Activated naive CD4-positive, alpha-beta T cell treated with anti-CD3 and anti-CD28 coated beads, Interleukin-2, amount 50 U/mL, for 72 hours (primary cell): ENCODE measurements at regions not wholly inside any gene's neighbourhood (a gene's known extent, or its start where the extent isn't known, plus 50 kb on each side); places are given as distances from the start of the nearest gene placed in this dataset.

Source experiments
- ATAC-seq, 2 donors: fragments of 150-1000 bp; cut with Tn5 transposase; 2 replicates each; pipeline ENCODE4 v1.10.0; 2021; ENCODE audit warnings: mild to moderate bottlenecking in 2 of 2, moderate library complexity in 2 of 2
- DNase-seq, 2 donors: peaks; one replicate each; pipeline ENCODE4 v3.0.0; 2021 to 2022; ENCODE audit warnings: low spot score in 2 of 2
- H3K27ac Mint-ChIP-seq, 2 donors: one replicate each; pipeline ENCODE4 v1.8.0; 2022; ENCODE audit warnings: mild to moderate bottlenecking in 2 of 2, mixed read lengths in 2 of 2
- H3K36me3 Mint-ChIP-seq, 2 donors: one replicate each; pipeline ENCODE4 v1.8.0; 2022; ENCODE audit warnings: mixed read lengths in 2 of 2
- H3K9me3 Mint-ChIP-seq, 2 donors: one replicate each; pipeline ENCODE4 v1.8.0; 2022; ENCODE audit warnings: mixed read lengths in 2 of 2

DNA sequence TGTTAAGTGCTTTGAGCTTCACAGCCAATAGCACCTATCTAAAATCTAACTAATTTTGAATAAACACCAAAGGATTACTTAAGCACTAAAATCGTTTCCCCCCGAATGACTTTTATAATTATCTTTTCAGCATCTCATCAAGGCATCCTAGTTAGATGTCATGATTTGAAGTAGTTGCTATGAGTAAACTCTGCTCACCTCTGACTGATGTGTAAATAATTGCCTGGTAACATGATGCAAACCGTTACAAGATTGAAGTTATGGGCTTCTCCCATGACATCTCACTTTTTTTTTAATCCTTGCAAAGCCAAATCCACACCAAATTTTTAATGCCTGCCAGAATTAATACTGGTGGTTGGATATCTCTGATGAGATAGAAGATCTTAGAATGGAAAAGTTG lies 377.1 kb downstream of the PRDM5 start:
- H3K9me3 Mint-ChIP-seq: no peaks in the 10 kb centered on the region
- no peak for DNase-seq
- H3K36me3 Mint-ChIP-seq: no peaks in the 10 kb centered on the region
- no peak overlapping the region for H3K27ac Mint-ChIP-seq
- ATAC-seq: no peak

DNA sequence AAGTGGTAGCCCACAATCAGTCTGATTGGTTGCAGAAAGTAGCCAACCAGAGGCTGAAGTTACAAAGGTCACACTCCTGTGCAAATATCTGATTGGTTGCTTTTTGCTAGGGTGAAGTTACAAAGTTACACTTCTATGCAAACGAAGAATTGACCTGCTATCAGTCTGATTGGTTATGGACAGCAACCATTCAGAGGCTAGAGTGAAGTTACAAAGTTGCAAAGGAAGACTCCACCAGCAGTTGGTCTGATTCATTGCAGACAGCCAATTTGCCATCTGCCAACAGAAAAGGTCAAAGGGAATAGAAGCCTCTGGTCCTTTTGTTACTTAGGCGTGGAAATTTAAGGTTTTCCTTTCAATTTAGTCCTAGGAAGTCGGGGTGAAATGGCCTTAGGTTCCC lies 377.7 kb downstream of the PRDM5 start:
- Mint-ChIP-seq H3K9me3 (no peaks in the 10 kb centered on the region), H3K36me3 (no peaks in the 10 kb centered on the region), H3K27ac (no peak overlapping the region)
- ATAC-seq (no peak), DNase-seq (no peak)

DNA sequence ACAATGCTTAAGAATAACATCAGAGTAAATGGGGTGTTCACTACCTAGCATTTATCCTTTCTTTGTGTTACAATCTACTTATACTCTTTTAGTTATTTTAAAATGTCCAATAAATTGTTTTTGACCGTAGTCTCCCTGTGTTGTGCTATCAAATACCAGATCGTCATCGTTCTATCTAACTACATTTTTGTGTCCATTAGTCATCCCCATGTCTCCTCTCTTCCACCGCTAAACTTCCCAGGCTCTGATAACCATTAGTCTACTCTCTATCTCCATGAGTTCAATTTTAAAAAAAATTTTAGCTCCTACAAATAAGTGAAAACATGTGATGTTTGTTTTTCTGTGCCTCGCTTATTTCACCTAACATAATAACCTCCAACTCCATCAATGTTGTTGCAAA lies 381.9 kb downstream of the PRDM5 start:
- DNase-seq (no peak), ATAC-seq (no peak)
- Mint-ChIP-seq H3K27ac (no peak overlapping the region), H3K9me3 (no peaks in the 10 kb centered on the region), H3K36me3 (no peaks in the 10 kb centered on the region)

DNA sequence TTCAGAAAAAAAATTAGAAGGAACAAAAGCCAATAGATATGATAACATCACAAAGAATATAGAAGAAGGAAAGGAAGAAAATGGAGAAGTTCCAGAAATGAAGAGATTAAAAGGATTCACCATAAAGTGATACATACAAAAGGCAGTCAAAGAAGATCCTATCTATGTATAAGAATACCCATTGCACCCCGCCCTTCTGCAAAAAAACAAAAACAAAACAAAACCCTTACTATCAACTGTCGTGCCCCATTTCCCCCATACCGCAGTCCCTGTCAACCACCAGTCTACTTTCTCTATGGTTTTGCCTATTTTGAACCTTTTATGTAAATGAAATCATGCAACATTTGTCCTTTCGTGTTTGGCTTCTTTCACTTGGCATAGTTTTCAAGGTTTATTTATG lies 385.6 kb downstream of the PRDM5 start:
- Mint-ChIP-seq H3K27ac (no peak overlapping the region), H3K9me3 (peaks cover 0 to 3% of the 10 kb centered on the region in 2 donors), H3K36me3 (no peaks in the 10 kb centered on the region)
- ATAC-seq: no peak
- DNase-seq: no peak

DNA sequence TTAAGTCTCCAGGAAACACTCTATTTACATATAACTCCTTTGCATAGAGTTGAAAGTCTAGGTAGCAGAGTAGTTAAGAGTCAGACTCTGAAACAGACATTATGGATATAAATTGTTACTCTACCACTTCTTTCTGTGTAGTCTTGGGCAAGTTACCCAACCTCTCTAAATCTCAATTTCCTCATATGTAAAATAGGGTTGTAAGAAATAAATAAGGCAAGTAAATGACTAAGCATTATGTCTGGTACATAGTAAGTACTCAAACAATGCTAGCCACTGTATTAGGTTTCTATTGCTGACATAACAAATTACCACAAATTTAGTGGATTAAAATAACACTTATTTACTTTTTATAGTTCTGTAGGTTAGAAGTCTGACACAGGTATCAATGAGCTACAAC lies 394.1 kb downstream of the PRDM5 start:
- H3K9me3 Mint-ChIP-seq: no peaks in the 10 kb centered on the region
- H3K27ac Mint-ChIP-seq: no peak overlapping the region
- ATAC-seq: no peak
- H3K36me3 Mint-ChIP-seq: no peaks in the 10 kb centered on the region
- DNase-seq: no peak

- no peaks in the 10 kb centered on the region for H3K36me3 Mint-ChIP-seq
These were observed 396.5 kb downstream of the PRDM5 start for GRCh38 chr4:120526033-120526432.

GRCh38 chr4:120525106-120525505 lies 397.4 kb downstream of the PRDM5 start:
- Mint-ChIP-seq H3K27ac (no peak overlapping the region), H3K9me3 (no peaks in the 10 kb centered on the region), H3K36me3 (no peaks in the 10 kb centered on the region)
- DNase-seq (no peak), ATAC-seq (no peak)

More at GRCh38 chr4:120526033-120526432, 396.5 kb downstream of the PRDM5 start:
- Mint-ChIP-seq H3K27ac (no peak overlapping the region), H3K9me3 (no peaks in the 10 kb centered on the region)
- ATAC-seq (no peak), DNase-seq (no peak)

DNA sequence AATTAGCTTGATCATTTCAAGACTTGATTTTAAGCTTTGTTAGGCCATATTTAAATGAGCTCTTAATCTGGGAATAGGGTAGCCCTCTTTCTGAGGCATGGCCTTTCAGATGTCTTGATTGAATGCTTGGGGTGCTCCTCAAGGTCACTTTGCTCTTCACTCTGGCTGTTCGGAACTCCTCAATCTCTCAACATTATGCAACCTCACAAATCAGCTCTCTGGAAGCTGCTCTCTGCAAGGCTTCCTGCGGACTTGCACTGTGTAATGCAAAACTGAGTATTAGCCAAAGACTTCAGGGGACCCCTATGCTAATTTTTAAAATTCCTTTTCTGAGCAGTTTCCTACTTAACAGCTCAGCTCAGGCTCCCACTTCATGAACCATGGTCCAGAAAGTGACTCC lies 398.3 kb downstream of the PRDM5 start:
- no peak for ATAC-seq
- H3K36me3 Mint-ChIP-seq: no peaks in the 10 kb centered on the region

DNA sequence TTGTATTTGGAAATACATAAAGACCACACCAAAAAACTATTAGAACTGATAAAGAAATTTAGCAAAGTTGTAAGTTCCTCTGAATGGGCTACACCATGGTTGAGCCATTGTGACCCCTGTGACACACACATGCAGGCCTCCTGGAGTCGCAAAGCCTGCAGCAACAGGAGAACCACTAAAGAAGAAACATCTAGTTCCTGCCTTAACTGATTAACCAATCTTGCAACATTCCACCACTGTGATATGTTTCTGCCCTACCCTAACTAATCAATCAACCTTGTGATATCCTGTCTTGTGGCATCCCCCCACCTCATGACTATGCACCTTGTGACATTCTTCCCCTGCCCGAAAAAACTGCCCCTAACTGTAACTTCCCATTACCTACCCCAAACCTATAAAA lies 401.8 kb downstream of the PRDM5 start:
- ATAC-seq: no peak
- Mint-ChIP-seq H3K36me3 (no peaks in the 10 kb centered on the region), H3K9me3 (peaks cover 0 to 2% of the 10 kb centered on the region in 2 donors), H3K27ac (no peak overlapping the region)
- DNase-seq: no peak

More for the DNA sequence above, 398.3 kb downstream of the PRDM5 start:
- DNase-seq: no peak
- no peaks in the 10 kb centered on the region for H3K9me3 Mint-ChIP-seq
- H3K27ac Mint-ChIP-seq: no peak overlapping the region

- H3K36me3 Mint-ChIP-seq: no peaks in the 10 kb centered on the region
- peaks cover 0 to 5% of the 10 kb centered on the region in 2 donors for H3K9me3 Mint-ChIP-seq
- no peak for DNase-seq
- no peak for ATAC-seq
- H3K27ac Mint-ChIP-seq: no peak overlapping the region
These were observed 404.6 kb downstream of the PRDM5 start for GRCh38 chr4:120517966-120518365.

GRCh38 chr4:120509719-120510118 lies 412.8 kb downstream of the PRDM5 start:
- ATAC-seq (no peak), DNase-seq (no peak)
- Mint-ChIP-seq H3K27ac (no peak overlapping the region), H3K36me3 (peaks cover 0 to 10% of the 10 kb centered on the region in 2 donors), H3K9me3 (peaks cover 7 to 11% of the 10 kb centered on the region in 2 donors)

DNA sequence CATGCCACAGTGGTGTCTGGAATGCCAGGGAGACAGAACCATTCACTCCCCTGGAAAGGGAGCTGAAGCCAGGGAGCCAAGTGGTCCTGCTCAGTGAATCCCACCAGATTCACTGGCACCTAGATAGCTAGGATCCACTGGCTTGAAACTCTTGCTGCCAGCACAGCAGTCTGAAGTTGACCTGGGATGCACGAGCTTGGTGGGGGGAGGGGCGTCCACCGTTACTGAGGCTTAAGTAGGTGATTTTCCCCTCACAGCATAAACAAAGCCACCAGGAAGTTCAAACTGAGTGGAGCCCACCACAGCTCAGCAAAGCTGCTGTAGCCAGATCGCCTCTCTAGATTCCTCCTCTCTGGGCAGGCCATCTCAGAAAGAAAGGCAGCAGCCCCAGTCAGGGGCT lies 413.3 kb downstream of the PRDM5 start:
- H3K9me3 Mint-ChIP-seq: peaks cover 7 to 11% of the 10 kb centered on the region in 2 donors
- no peak for ATAC-seq
- no peak overlapping the region for H3K27ac Mint-ChIP-seq
- H3K36me3 Mint-ChIP-seq: peaks cover 0 to 10% of the 10 kb centered on the region in 2 donors
- no peak for DNase-seq

GRCh38 chr4:120508036-120508435 lies 414.5 kb downstream of the PRDM5 start:
- Mint-ChIP-seq H3K36me3 (peaks cover 0 to 10% of the 10 kb centered on the region in 2 donors), H3K27ac (no peak overlapping the region), H3K9me3 (peaks cover 10 to 15% of the 10 kb centered on the region in 2 donors)
- ATAC-seq (no peak), DNase-seq (no peak)

- no peak for DNase-seq
These were observed 416.0 kb downstream of the PRDM5 start for GRCh38 chr4:120506536-120506935.

GRCh38 chr4:120498678-120499077 lies 423.8 kb downstream of the PRDM5 start:
- Mint-ChIP-seq H3K27ac (no peak overlapping the region), H3K9me3 (peaks cover 4 to 9% of the 10 kb centered on the region in 2 donors), H3K36me3 (peaks cover 0 to 6% of the 10 kb centered on the region in 2 donors)
- no peak for DNase-seq
- ATAC-seq: no peak

More at GRCh38 chr4:120506536-120506935, 416.0 kb downstream of the PRDM5 start:
- H3K27ac Mint-ChIP-seq: no peak overlapping the region
- ATAC-seq: no peak
- H3K36me3 Mint-ChIP-seq: peaks cover 0 to 11% of the 10 kb centered on the region in 2 donors
- peaks cover 10 to 14% of the 10 kb centered on the region in 2 donors for H3K9me3 Mint-ChIP-seq

DNA sequence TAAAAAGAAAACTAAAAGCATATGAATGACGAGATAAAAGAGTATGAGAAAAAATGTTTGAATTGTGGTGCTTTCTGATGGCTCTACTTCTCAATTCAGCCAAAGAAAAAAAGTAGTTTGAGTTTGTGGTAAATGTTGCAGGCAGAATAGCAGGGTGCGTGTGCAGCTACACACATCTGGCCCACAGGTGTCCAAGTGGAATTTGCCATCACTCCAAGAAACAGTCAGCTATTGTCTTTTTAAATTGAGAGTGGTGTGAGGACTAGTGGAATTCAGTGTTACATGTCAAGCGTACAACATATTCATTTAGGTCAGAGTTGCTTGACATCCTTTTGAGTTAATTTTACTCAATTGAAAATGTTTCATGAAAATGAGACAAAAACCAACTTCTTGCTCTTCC lies 424.8 kb upstream of the MAD2L1 start:
- ATAC-seq: no peak
- no peak for DNase-seq
- Mint-ChIP-seq H3K9me3 (peaks cover 0 to 5% of the 10 kb centered on the region in 2 donors), H3K27ac (no peak overlapping the region), H3K36me3 (no peaks in the 10 kb centered on the region)

DNA sequence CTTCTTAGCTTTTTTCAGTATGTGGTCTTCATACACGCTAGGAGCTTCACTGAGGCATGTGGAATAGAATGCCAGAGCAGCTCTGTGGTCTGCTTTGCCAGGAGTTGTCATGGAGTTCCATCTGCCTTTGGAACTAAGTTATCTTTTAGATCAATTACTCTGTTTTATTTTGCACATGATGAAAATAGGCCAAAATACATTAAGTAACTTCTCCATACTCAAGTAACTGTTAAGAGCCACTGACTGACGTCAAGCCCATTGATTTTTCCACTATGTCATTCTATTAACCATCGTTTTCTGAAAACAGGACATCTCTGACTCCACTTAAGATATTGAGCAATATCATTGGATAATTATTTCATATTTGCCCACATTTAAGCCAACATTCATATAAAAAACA lies 415.1 kb upstream of the MAD2L1 start:
- DNase-seq: no peak

DNA sequence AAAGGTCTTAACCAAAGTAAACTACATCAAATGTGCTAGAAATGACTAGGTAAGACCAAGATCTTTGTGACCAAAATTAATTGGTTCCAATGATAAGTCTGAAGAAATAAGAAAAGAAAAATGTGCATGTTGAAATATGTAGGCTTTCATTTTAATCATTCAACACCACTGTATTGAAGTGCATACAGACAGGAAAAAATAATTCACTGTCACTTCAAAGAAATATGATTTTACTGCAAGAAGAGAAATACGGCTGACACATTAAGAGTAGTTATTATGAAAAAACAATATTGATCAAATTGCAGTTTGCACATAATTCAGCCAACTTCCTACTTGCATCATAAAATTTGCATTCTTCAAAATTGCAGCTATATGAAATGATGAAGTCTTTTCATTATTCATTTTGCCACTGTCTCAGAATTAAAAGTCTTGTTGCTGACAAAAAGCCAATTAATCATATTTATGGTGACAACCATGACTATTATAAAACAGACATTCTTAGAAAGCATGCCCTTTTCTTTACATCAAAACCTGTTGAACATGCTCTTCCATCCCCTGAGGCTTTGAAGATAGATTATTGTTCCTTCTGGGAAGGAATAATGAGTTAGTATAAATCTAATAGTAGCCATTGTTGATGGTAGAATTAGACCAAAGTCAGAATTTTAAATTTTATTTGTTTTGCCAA lies 405.9 kb upstream of the MAD2L1 start:
- DNase-seq (no peak), ATAC-seq (no peak)
- Mint-ChIP-seq H3K9me3 (no peaks in the 10 kb centered on the region), H3K27ac (no peak overlapping the region), H3K36me3 (no peaks in the 10 kb centered on the region)

More for the DNA sequence above, 415.1 kb upstream of the MAD2L1 start:
- Mint-ChIP-seq H3K36me3 (no peaks in the 10 kb centered on the region), H3K27ac (no peak overlapping the region), H3K9me3 (peaks cover 0 to 7% of the 10 kb centered on the region in 2 donors)
- no peak for ATAC-seq
